ENCODE measurements at regions not wholly inside any gene's neighbourhood (a gene's known extent, or its start where the extent isn't known, plus 50 kb on each side); places are given as distances from the start of the nearest gene placed in this dataset.

GRCh38 chr4:90030202-90030601, 97.0 kb upstream of the CCSER1 start:
- no peak for TF ChIP-seq SUZ12 (IDR thresholded peaks at IDR 0.05; ENCODE audit: extremely low read depth, insufficient read depth, insufficient read length)
- TF ChIP-seq YY1 (IDR thresholded peaks at IDR 0.05; ENCODE audit: insufficient read depth, insufficient read length): no peak
- no peak for TF ChIP-seq ZNF274 (IDR thresholded peaks at IDR 0.05; ENCODE audit: low read depth, low read length)

All from NT2/D1 (cell line).